BJ (cell line): ENCODE measurements at regions not wholly inside any gene's neighbourhood (a gene's known extent, or its start where the extent isn't known, plus 50 kb on each side); places are given as distances from the start of the nearest gene placed in this dataset. TPM values are rescaled to one million over a fixed set of nuclear protein-coding genes. Genes with fewer than 3 reads are reported as not detected.

ENCODE experiments used
- small RNA-seq: library from RNA; depleted of rRNA; stranded (forward); fragments of <200 nt; gene quantifications from one replicate; pipeline ENCODE3, GENCODE V24; 2012; ENCODE audit warnings: low replicate concordance, low read depth; ENCODE audit not compliant: insufficient read length

Small RNA genes lying in the stretch of these regions (small RNA-seq; reads per million reads assigned to genes)
- not detected for gene RNU6-242P
